WERI-Rb-1 (cell line): ENCODE measurements at regions not wholly inside any gene's neighbourhood (a gene's known extent, or its start where the extent isn't known, plus 50 kb on each side); places are given as distances from the start of the nearest gene placed in this dataset.

Experiments used
- DNase-seq: peaks from one replicate; pipeline ENCODE4 v3.0.0-alpha.2; 2020
- H3K27ac ChIP-seq: fragments of 250-450 bp; sonication (Bioruptor Pico); 2 replicates; pipeline ENCODE4 v1.5.1; 2020; ENCODE audit warnings: mild to moderate bottlenecking, moderate library complexity
- H3K27me3 ChIP-seq: fragments of 250-450 bp; sonication (Bioruptor Pico); 2 replicates; pipeline ENCODE4 v1.5.1; 2021; ENCODE audit warnings: mild to moderate bottlenecking, low read depth, moderate library complexity; ENCODE audit not compliant: insufficient read depth, severe bottlenecking
- H3K36me3 ChIP-seq: fragments of 250-450 bp; sonication (Bioruptor Pico); 2 replicates; pipeline ENCODE4 v1.5.1; 2020; ENCODE audit warnings: mild to moderate bottlenecking, moderate library complexity
- H3K4me3 ChIP-seq: 2 replicates; pipeline ENCODE4 v1.5.1; 2011; ENCODE audit warnings: low read depth, mild to moderate bottlenecking, control low read depth, low read length
- H3K9me3 ChIP-seq: fragments of 250-450 bp; sonication (Bioruptor Pico); 2 replicates; pipeline ENCODE4 v1.5.1; 2021; ENCODE audit warnings: mild to moderate bottlenecking, moderate library complexity; ENCODE audit not compliant: severe bottlenecking
- CTCF ChIP-seq: IDR thresholded peaks from 2 replicates; pipeline ENCODE4 v1.5.1; 2011; ENCODE audit warnings: low read depth, mild to moderate bottlenecking, control low read depth, inconsistent platforms, low read length

GRCh38 chr11:27912916-27913315, 195.0 kb downstream of the KIF18A start:
- H3K36me3 ChIP-seq, result no peaks in the 10 kb centered on the region
- TF ChIP-seq CTCF, result no peak
- H3K27ac ChIP-seq, result no peak overlapping the region
- H3K4me3 ChIP-seq, result no peak overlapping the region
- H3K27me3 ChIP-seq, result no peaks in the 10 kb centered on the region
- H3K9me3 ChIP-seq, result no peaks in the 10 kb centered on the region
- no peak for DNase-seq

DNA sequence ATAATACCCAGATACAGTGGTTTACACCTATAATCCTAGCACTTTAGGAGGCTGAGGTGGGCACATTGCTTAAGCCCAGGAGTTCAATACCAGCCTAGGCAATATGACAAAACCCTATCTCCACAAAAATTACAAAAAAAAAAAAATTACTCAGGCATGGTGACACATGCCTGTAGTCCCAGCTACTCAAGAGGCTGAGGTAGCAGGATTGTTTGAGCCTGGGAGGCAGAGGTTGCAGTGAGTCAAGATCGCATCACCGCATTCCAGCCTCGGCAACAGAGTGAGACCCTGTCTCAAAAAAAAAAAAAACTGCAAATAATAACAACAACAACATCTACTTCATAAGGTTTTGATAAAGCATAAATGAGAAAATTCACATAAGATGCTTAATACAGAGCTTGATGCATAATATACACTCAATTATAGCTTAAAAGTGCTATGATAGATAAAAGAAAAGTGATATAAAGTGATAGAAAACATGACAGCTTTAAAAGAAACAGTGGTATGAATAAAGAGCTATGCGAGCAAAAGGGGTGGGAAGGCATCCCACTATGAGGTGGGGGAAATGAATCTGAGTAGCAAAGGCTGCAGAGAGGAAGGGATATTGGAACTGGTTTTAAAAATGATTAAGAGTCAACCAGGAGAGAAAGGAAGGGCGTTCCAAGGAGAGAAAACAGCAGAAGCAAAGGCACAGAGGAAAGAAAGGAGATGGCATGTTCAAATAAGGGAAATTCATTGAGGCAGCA, 197.6 kb downstream of the KIF18A start:
- Histone ChIP-seq H3K27ac (no peak overlapping the region), H3K9me3 (no peaks in the 10 kb centered on the region), H3K4me3 (no peak overlapping the region), H3K27me3 (no peaks in the 10 kb centered on the region), H3K36me3 (no peaks in the 10 kb centered on the region)
- DNase-seq, result no peak
- TF ChIP-seq CTCF, result no peak

- no peak overlapping the region for H3K27ac ChIP-seq
- no peak for DNase-seq
- TF ChIP-seq CTCF, result no peak
- H3K36me3 ChIP-seq, result no peaks in the 10 kb centered on the region
- no peak overlapping the region for H3K4me3 ChIP-seq
- no peaks in the 10 kb centered on the region for H3K9me3 ChIP-seq
- H3K27me3 ChIP-seq, result no peaks in the 10 kb centered on the region
These were observed 198.6 kb downstream of the KIF18A start for GRCh38 chr11:27909386-27909785.

GRCh38 chr11:27908621-27909020, 199.3 kb downstream of the KIF18A start:
- no peak overlapping the region for H3K27ac ChIP-seq
- DNase-seq, result no peak
- H3K27me3 ChIP-seq, result no peaks in the 10 kb centered on the region
- H3K9me3 ChIP-seq, result no peaks in the 10 kb centered on the region
- no peak overlapping the region for H3K4me3 ChIP-seq
- TF ChIP-seq CTCF, result no peak
- H3K36me3 ChIP-seq, result no peaks in the 10 kb centered on the region

- no peak overlapping the region for H3K27ac ChIP-seq
- DNase-seq, result no peak
- H3K36me3 ChIP-seq, result no peaks in the 10 kb centered on the region
- no peaks in the 10 kb centered on the region for H3K27me3 ChIP-seq
- no peaks in the 10 kb centered on the region for H3K9me3 ChIP-seq
- TF ChIP-seq CTCF, result no peak
- H3K4me3 ChIP-seq, result no peak overlapping the region
These were observed 200.4 kb downstream of the KIF18A start for GRCh38 chr11:27907530-27907929.

DNA sequence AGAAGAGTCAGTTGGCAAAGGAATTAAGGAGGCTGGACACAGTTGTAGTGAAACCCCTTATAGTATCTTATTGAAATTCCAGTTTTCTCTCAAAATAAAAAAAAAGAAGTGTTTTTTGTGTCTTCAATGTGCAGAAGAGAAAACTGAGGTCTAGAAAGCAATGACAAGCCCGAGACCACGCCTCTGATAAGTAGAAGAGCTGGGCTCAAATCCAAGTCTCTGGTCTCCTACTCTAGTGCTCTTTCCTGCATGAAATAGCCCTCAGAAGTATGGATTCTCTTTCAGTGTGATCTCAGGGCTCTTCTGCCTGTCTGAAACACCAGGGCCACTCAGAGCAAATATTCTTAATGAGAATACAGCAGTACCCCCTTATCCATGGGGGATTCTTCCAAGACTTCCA, 200.9 kb downstream of the KIF18A start:
- no peak overlapping the region for H3K4me3 ChIP-seq
- H3K36me3 ChIP-seq, result no peaks in the 10 kb centered on the region
- H3K9me3 ChIP-seq, result no peaks in the 10 kb centered on the region
- H3K27me3 ChIP-seq, result no peaks in the 10 kb centered on the region
- no peak overlapping the region for H3K27ac ChIP-seq
- no peak for DNase-seq
- no peak for TF ChIP-seq CTCF
